ENCODE measurements at regions not wholly inside any gene's neighbourhood (a gene's known extent, or its start where the extent isn't known, plus 50 kb on each side); places are given as distances from the start of the nearest gene placed in this dataset.

DNA sequence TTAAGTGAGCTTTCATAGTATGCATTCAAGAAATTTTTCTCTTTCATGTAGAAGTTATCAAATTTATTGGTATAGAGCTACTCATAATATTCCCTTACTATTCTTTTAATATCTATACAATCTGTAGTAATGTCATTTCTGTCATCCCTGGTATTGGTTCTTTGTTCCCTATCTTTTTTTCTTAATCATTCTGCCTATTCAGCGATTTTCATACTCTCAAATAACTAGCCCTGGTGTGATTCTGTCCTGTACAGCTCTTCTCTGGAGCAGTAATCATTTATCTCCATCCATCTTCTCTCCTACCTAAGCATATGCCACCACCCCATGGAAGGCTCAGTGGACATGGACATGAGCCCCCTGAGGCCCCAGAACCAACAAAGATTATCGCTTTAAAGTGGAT lies 213.2 kb upstream of the NEBL start:
- TF ChIP-seq, protein P1, sequence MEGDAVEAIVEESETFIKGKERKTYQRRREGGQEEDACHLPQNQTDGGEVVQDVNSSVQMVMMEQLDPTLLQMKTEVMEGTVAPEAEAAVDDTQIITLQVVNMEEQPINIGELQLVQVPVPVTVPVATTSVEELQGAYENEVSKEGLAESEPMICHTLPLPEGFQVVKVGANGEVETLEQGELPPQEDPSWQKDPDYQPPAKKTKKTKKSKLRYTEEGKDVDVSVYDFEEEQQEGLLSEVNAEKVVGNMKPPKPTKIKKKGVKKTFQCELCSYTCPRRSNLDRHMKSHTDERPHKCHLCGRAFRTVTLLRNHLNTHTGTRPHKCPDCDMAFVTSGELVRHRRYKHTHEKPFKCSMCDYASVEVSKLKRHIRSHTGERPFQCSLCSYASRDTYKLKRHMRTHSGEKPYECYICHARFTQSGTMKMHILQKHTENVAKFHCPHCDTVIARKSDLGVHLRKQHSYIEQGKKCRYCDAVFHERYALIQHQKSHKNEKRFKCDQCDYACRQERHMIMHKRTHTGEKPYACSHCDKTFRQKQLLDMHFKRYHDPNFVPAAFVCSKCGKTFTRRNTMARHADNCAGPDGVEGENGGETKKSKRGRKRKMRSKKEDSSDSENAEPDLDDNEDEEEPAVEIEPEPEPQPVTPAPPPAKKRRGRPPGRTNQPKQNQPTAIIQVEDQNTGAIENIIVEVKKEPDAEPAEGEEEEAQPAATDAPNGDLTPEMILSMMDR (IDR thresholded peaks at IDR 0.05) = no peak
- TF ChIP-seq, protein P2, sequence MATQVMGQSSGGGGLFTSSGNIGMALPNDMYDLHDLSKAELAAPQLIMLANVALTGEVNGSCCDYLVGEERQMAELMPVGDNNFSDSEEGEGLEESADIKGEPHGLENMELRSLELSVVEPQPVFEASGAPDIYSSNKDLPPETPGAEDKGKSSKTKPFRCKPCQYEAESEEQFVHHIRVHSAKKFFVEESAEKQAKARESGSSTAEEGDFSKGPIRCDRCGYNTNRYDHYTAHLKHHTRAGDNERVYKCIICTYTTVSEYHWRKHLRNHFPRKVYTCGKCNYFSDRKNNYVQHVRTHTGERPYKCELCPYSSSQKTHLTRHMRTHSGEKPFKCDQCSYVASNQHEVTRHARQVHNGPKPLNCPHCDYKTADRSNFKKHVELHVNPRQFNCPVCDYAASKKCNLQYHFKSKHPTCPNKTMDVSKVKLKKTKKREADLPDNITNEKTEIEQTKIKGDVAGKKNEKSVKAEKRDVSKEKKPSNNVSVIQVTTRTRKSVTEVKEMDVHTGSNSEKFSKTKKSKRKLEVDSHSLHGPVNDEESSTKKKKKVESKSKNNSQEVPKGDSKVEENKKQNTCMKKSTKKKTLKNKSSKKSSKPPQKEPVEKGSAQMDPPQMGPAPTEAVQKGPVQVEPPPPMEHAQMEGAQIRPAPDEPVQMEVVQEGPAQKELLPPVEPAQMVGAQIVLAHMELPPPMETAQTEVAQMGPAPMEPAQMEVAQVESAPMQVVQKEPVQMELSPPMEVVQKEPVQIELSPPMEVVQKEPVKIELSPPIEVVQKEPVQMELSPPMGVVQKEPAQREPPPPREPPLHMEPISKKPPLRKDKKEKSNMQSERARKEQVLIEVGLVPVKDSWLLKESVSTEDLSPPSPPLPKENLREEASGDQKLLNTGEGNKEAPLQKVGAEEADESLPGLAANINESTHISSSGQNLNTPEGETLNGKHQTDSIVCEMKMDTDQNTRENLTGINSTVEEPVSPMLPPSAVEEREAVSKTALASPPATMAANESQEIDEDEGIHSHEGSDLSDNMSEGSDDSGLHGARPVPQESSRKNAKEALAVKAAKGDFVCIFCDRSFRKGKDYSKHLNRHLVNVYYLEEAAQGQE (IDR thresholded peaks at IDR 0.05; ENCODE audit: insufficient read depth in 1 of 2, low read depth in 2 of 2, low read length in 1 of 2) = no peak
